Medulla oblongata (tissue), 1 donor: ENCODE measurements at regions not wholly inside any gene's neighbourhood (a gene's known extent, or its start where the extent isn't known, plus 50 kb on each side); places are given as distances from the start of the nearest gene placed in this dataset.
"Not testable (repeated sequence)": the region's sequence is repeated elsewhere in the genome, so short reads cannot be mapped to it uniquely, and the experiment has no call there.

Experiments used
- DNase-seq: peaks from one replicate; pipeline ENCODE4 v3.0.0-alpha.2; 2015; ENCODE audit errors: extremely low spot score

GRCh38 chr3:105260385-105260784, 106.3 kb upstream of the ALCAM start:
- no peak for DNase-seq

- no peak for DNase-seq
Observed at GRCh38 chr3:105274536-105274935, 92.2 kb upstream of the ALCAM start.

- DNase-seq: no peak
Observed at GRCh38 chr3:105274958-105275357, 91.8 kb upstream of the ALCAM start.

DNA sequence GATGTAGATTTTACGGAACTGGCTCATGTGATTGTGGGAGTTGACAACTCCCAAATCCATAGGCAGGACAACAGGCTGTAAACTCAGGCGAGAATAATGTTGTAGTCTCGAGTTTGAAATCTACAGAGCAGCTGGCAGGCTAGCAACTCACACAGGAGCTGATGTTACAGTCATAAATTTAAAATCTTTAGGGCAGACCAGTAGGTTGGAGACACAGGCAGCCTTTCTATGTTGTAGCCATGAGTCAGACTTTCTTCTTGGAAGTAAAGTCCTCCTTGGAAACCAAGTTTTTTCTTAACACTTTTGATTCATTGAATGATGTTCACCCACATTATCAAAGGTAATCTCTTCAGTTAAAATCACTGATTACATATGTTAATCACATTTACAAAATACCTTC, 89.1 kb upstream of the ALCAM start:
- no peak for DNase-seq

GRCh38 chr3:105278688-105279087, 88.0 kb upstream of the ALCAM start:
- no peak for DNase-seq

GRCh38 chr3:105281989-105282388, 84.7 kb upstream of the ALCAM start:
- no peak for DNase-seq

- DNase-seq: no peak
Observed at GRCh38 chr3:105284876-105285275, 81.8 kb upstream of the ALCAM start.

DNA sequence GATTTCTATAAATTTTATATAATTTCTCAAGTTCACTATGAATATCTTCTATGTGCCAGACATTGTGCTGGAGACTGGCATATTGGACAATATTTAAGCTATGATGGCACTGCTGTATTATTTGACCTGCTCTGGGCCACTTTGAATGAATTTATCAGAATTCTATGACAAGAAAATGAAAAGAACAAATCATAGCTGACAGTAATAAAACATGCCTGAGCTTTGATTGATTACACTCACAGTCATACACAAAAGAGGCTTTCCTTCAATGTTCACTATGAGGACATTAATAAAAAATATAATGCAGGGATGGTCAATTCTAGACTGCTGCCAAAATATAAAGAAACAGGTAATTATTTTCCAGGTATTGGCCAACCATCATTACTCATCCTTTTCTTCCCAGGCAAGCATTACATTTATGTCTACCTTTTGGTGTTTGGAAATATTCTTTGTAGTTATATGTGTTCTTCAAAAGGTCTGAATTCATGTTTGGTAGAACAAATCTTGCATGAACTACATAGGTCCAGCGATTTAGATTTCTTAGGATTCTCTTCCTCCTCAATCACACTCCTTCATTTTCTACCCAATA, 81.0 kb upstream of the ALCAM start:
- DNase-seq: no peak

DNA sequence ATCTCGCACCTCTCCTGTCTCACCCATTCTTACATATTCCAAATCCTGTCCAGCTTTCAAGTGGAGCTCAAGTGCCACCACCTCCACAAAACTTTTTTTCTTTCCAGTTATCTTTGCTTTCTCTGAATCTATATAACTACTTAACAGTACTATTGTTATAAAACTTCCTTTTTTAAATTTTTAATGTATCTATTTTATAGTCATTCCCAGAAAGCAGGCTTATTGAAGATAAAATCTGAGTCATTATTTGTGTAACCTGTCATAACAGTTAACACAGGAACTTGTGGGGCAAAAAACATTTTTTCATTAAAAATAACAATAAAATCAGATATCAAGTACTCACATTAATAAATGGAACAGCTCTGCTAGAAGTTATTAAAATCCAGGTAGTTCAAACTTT, 73.3 kb upstream of the ALCAM start:
- DNase-seq: no peak

DNA sequence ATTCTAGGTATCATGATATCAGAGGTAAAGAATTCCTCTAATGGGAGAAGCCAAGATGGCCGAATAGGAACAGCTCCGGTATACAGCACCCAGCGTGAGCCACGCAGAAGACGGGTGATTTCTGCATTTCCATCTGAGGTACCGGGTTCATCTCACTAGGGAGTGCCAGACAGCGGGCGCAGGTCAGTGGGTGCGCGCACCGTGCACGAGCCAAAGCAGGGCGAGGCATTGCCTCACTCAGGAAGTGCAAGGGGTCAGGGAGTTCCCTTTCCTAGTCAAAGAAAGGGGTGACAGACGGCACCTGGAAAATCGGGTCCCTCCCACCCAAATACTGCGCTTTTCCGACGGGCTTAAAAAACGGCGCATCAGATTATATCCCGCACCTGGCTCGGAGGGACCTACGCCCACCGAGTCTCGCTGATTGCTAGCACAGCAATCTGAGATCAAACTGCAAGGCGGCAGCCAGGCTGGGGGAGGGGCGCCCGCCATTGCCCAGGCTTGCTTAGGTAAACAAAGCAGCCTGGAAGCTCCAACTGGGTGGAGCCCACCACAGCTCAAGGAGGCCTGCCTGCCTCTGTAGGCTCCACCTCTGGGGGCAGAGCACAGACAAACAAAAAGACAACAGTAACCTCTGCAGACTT, 70.4 kb upstream of the ALCAM start:
- not testable (repeated sequence) for DNase-seq

DNA sequence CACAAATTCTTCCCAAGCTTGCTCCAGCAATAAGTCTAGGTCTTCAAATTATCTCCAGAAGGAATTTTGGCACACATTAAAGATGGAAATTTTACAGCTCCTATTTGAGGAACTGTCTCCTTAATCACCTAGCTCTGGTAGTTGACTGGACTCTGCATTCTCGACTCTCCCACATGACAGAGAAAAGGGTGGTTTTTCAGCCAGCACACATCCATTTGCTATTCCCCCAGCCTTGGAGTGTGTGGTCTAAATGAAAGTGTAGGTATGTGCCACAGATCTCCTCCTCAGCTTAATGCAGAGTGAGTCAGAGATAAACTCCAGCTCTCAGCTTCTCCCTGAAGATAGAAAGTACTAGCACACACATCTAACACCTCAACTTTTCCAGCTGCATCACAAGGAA, 62.2 kb upstream of the ALCAM start:
- no peak for DNase-seq

DNA sequence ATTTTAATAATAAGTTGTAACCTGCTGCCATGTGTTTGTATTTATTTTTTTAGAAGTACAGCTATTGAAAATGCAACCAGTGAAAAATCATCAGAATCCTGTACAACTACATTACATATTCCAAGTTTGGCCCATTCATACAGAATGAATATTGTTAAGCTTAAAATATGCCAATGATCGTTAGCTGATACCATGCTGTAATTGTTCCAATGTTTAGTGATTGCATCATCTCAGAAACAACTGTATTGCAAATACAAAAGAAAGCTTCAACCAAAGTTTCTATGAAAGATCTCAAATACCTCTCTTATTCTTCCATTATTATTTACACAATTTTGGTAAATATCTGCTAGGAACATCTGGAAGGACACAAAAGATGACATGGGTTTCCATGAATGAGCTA, 51.6 kb upstream of the ALCAM start:
- no peak for DNase-seq

- DNase-seq: no peak
Observed at GRCh38 chr3:105315815-105316214, 50.9 kb upstream of the ALCAM start.

DNA sequence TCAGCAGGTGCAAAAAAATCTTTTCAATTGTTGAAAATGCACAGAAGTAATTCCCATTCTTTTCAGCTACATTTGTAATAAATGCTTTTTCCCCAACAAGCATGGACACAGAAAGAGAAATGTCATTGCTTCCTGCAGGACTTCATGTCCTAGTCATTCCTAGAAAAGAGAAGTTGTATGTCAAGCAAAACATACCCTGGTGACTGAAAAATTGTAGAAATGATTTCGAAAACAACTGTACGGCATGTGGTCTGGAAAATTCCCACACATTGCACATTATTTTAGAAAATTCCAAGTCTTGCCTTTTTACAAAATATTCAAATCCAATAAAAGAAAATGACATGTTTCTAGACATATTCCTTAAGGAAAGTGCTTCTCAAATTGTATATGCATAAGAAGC, 50.4 kb upstream of the ALCAM start:
- DNase-seq: no peak
